WTC11 (cell line): ENCODE measurements at regions not wholly inside any gene's neighbourhood (a gene's known extent, or its start where the extent isn't known, plus 50 kb on each side); places are given as distances from the start of the nearest gene placed in this dataset.

ENCODE experiments used
- ATAC-seq: fragments of 200-7000 bp; cut with Tn5 transposase; 2 replicates; pipeline ENCODE4 v1.10.0; 2021; ENCODE audit warnings: mild to moderate bottlenecking, moderate library complexity
- CTCF ChIA-PET: fragments of 300-600 bp; sonication (Branson Sonifier 250); formaldehyde crosslinking; loops from one replicate; lab custom pipeline; 2021; ENCODE audit warnings: antibody characterized with exemption; lab: Charles Lee
- POLR2A ChIA-PET: fragments of 350-600 bp; sonication (Branson Sonifier 250); formaldehyde crosslinking; loops from one replicate; lab custom pipeline; 2021; ENCODE audit warnings: antibody characterized with exemption; lab: Charles Lee
- DNase-seq: peaks from one replicate; pipeline ENCODE4 v3.0.0; 2021; ENCODE audit warnings: low spot score
- H3K27ac Mint-ChIP-seq: 2 replicates; pipeline ENCODE4 v1.8.0; 2021; ENCODE audit warnings: mixed read lengths
- H3K27me3 Mint-ChIP-seq: 2 replicates; pipeline ENCODE4 v1.8.0; 2021; ENCODE audit warnings: low read depth, mild to moderate bottlenecking, moderate library complexity, mixed read lengths
- H3K36me3 Mint-ChIP-seq: 2 replicates; pipeline ENCODE4 v1.8.0; 2021; ENCODE audit warnings: mixed read lengths
- H3K4me1 Mint-ChIP-seq: 2 replicates; pipeline ENCODE4 v1.8.0; 2022; ENCODE audit warnings: mixed read lengths
- H3K4me3 Mint-ChIP-seq: 2 replicates; pipeline ENCODE4 v1.8.0; 2021; ENCODE audit warnings: mild to moderate bottlenecking, moderate library complexity, mixed read lengths
- H3K9me3 Mint-ChIP-seq: 2 replicates; pipeline ENCODE4 v1.8.0; 2021; ENCODE audit warnings: mixed read lengths
- ATF3 ChIP-seq: sonication (generic); formaldehyde crosslinking; conservative IDR thresholded peaks from 2 replicates; pipeline ENCODE4 v1.8.1; 2022; ENCODE audit warnings: mild to moderate bottlenecking, missing genetic modification reagents
- ERG ChIP-seq: fragments of 250-450 bp; sonication (Bioruptor Pico); IDR thresholded peaks from 2 replicates; pipeline ENCODE4 v1.8.0; 2021; ENCODE audit warnings: mild to moderate bottlenecking
- ESRRA ChIP-seq: sonication (generic); formaldehyde crosslinking; IDR thresholded peaks from 2 replicates; pipeline ENCODE4 v1.8.1; 2022; ENCODE audit warnings: mild to moderate bottlenecking, missing genetic modification reagents, borderline replicate concordance
- FOXK1 ChIP-seq: sonication (generic); formaldehyde crosslinking; IDR thresholded peaks from 2 replicates; pipeline ENCODE4 v1.8.0; 2022; ENCODE audit warnings: mild to moderate bottlenecking, moderate library complexity, missing genetic modification reagents
- NFE2L1 ChIP-seq: sonication (generic); formaldehyde crosslinking; IDR thresholded peaks from 2 replicates; pipeline ENCODE4 v1.8.1; 2023; ENCODE audit warnings: missing genetic modification reagents
- OVOL2 ChIP-seq: fragments of 250-450 bp; sonication (Bioruptor Pico); IDR thresholded peaks from 2 replicates; pipeline ENCODE4 v1.9.0; 2021; ENCODE audit warnings: mild to moderate bottlenecking, borderline replicate concordance
- PRDM15 ChIP-seq: sonication (generic); formaldehyde crosslinking; IDR thresholded peaks from 2 replicates; pipeline ENCODE4 v1.8.0; 2022; ENCODE audit warnings: missing genetic modification reagents
- RELA ChIP-seq: sonication (generic); formaldehyde crosslinking; IDR thresholded peaks from 2 replicates; pipeline ENCODE4 v1.8.1; 2022; ENCODE audit warnings: missing genetic modification reagents, mild to moderate bottlenecking, borderline replicate concordance
- TEAD4 ChIP-seq: sonication (generic); formaldehyde crosslinking; IDR thresholded peaks from 2 replicates; pipeline ENCODE4 v1.8.0; 2022; ENCODE audit warnings: mild to moderate bottlenecking, missing genetic modification reagents
- ZBTB21 ChIP-seq: sonication (generic); formaldehyde crosslinking; IDR thresholded peaks from 2 replicates; pipeline ENCODE4 v1.8.1; 2023; ENCODE audit warnings: mild to moderate bottlenecking, missing genetic modification reagents, borderline replicate concordance
- ZNF416 ChIP-seq: fragments of 250-450 bp; sonication (Bioruptor Pico); IDR thresholded peaks from 2 replicates; pipeline ENCODE4 v1.9.0; 2021; ENCODE audit warnings: mild to moderate bottlenecking, inconsistent platforms
- ZNF425 ChIP-seq: fragments of 250-450 bp; sonication (Bioruptor Pico); conservative IDR thresholded peaks from 2 replicates; pipeline ENCODE4 v1.9.0; 2021; ENCODE audit warnings: mild to moderate bottlenecking
- TF ChIP-seq, protein P1 (sequence below): sonication (generic); formaldehyde crosslinking; IDR thresholded peaks from 2 replicates; pipeline ENCODE4 v1.8.0; 2023; ENCODE audit warnings: missing genetic modification reagents
- TF ChIP-seq, protein P2 (sequence below): sonication (generic); formaldehyde crosslinking; IDR thresholded peaks from 2 replicates; pipeline ENCODE4 v1.8.1; 2023; ENCODE audit warnings: mild to moderate bottlenecking, missing genetic modification reagents
- TF ChIP-seq, protein P3 (sequence below): sonication (generic); formaldehyde crosslinking; IDR thresholded peaks from 2 replicates; pipeline ENCODE4 v1.8.1; 2022; ENCODE audit warnings: low read depth, mild to moderate bottlenecking, moderate library complexity, missing genetic modification reagents, borderline replicate concordance

- H3K27me3 Mint-ChIP-seq = no peaks in the 10 kb centered on the region
- POLR2A ChIA-PET = no interaction called here
- CTCF ChIA-PET = interaction anchor here (1.1 to 2.6 kb wide), 6 partner anchors 21 to 181 kb away, joined by 3 to 11 read pairs (median 4); no protein-coding TSS in a partner anchor
- no peaks in the 10 kb centered on the region for H3K9me3 Mint-ChIP-seq
- H3K4me3 Mint-ChIP-seq = peak overlapping the region; percentile 16; the same call in 1 of the 2 replicates
- peaks cover 67% of the 10 kb centered on the region for H3K4me1 Mint-ChIP-seq
- H3K27ac Mint-ChIP-seq = peak overlapping the region; percentile 55
- DNase-seq (no peak), ATAC-seq (peak; percentile 96)
- TF ChIP-seq ZNF416 = no peak
- TF ChIP-seq FOXK1 (CRISPR knock-in tag) = no peak
- TF ChIP-seq, protein P1, sequence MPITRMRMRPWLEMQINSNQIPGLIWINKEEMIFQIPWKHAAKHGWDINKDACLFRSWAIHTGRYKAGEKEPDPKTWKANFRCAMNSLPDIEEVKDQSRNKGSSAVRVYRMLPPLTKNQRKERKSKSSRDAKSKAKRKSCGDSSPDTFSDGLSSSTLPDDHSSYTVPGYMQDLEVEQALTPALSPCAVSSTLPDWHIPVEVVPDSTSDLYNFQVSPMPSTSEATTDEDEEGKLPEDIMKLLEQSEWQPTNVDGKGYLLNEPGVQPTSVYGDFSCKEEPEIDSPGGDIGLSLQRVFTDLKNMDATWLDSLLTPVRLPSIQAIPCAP = no peak
- no peak for TF ChIP-seq OVOL2 (CRISPR knock-in tag)
- TF ChIP-seq ZBTB21 (CRISPR knock-in tag) = no peak
- TF ChIP-seq ESRRA (CRISPR knock-in tag) = no peak
- TF ChIP-seq PRDM15 (CRISPR knock-in tag) = no peak
- TF ChIP-seq, protein P2, sequence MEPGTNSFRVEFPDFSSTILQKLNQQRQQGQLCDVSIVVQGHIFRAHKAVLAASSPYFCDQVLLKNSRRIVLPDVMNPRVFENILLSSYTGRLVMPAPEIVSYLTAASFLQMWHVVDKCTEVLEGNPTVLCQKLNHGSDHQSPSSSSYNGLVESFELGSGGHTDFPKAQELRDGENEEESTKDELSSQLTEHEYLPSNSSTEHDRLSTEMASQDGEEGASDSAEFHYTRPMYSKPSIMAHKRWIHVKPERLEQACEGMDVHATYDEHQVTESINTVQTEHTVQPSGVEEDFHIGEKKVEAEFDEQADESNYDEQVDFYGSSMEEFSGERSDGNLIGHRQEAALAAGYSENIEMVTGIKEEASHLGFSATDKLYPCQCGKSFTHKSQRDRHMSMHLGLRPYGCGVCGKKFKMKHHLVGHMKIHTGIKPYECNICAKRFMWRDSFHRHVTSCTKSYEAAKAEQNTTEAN (CRISPR knock-in tag) = no peak
- TF ChIP-seq TEAD4 (CRISPR knock-in tag) = no peak
- no peak for TF ChIP-seq NFE2L1
- no peak for TF ChIP-seq ATF3 (CRISPR knock-in tag)
- TF ChIP-seq ERG = no peak
- TF ChIP-seq RELA (CRISPR knock-in tag) = no peak
- TF ChIP-seq ZNF425 = no peak
- TF ChIP-seq, protein P3, sequence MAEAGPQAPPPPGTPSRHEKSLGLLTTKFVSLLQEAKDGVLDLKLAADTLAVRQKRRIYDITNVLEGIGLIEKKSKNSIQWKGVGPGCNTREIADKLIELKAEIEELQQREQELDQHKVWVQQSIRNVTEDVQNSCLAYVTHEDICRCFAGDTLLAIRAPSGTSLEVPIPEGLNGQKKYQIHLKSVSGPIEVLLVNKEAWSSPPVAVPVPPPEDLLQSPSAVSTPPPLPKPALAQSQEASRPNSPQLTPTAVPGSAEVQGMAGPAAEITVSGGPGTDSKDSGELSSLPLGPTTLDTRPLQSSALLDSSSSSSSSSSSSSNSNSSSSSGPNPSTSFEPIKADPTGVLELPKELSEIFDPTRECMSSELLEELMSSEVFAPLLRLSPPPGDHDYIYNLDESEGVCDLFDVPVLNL (CRISPR knock-in tag) = no peak
- no peaks in the 10 kb centered on the region for H3K36me3 Mint-ChIP-seq
Measured at GRCh38 chr3:66933233-66933632, 64.9 kb upstream of the KBTBD8 start.
